ENCODE measurements at regions not wholly inside any gene's neighbourhood (a gene's known extent, or its start where the extent isn't known, plus 50 kb on each side); places are given as distances from the start of the nearest gene placed in this dataset.

DNA sequence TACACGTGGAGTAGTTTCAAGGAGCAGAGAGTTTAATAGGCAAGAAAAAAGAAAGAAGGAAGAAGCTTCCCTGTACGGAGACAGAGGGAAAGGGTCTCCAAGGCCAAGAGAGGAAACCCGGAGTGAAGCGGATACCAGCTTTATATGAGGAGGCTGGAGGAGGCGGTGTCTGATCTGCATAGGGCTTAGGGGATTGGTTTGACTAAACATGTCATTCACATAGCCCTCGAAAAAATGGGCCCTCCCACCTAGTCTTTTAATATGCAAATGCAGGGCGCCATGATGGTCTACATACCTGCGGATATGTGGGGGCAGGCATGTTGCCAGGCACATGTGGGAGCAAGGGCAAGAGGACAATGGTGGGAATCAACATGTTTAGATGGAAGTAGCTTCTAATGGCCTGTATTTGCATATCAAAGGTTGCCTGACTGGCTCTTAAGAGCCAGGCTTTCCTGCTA is 103.1 kb upstream of the UGT8 start:
- TF ChIP-seq, protein P1, sequence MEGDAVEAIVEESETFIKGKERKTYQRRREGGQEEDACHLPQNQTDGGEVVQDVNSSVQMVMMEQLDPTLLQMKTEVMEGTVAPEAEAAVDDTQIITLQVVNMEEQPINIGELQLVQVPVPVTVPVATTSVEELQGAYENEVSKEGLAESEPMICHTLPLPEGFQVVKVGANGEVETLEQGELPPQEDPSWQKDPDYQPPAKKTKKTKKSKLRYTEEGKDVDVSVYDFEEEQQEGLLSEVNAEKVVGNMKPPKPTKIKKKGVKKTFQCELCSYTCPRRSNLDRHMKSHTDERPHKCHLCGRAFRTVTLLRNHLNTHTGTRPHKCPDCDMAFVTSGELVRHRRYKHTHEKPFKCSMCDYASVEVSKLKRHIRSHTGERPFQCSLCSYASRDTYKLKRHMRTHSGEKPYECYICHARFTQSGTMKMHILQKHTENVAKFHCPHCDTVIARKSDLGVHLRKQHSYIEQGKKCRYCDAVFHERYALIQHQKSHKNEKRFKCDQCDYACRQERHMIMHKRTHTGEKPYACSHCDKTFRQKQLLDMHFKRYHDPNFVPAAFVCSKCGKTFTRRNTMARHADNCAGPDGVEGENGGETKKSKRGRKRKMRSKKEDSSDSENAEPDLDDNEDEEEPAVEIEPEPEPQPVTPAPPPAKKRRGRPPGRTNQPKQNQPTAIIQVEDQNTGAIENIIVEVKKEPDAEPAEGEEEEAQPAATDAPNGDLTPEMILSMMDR (IDR thresholded peaks at IDR 0.05): no peak
- TF ChIP-seq POLR2A (IDR thresholded peaks at IDR 0.05): no peak
- TF ChIP-seq EP300 (IDR thresholded peaks at IDR 0.05): no peak

Data from ovary (tissue), 3 donors.